Left lobe of liver (tissue), 2 donors: ENCODE measurements at regions not wholly inside any gene's neighbourhood (a gene's known extent, or its start where the extent isn't known, plus 50 kb on each side); places are given as distances from the start of the nearest gene placed in this dataset.

Experiments
- ATAC-seq: fragments of 200-7000 bp; cut with Tn5 transposase; one replicate; pipeline ENCODE4 v1.9.1; 2020; ENCODE audit warnings: mild to moderate bottlenecking, moderate library complexity
- DNase-seq: peaks from one replicate; pipeline ENCODE4 v3.0.0-alpha.2; 2020; ENCODE audit warnings: low spot score
- donor health status: DM: no; HTN: no; CAD: no; lungs with moderate emphysema.
- donor health status: DM: no; HTN: yes; CAD: no.

DNA sequence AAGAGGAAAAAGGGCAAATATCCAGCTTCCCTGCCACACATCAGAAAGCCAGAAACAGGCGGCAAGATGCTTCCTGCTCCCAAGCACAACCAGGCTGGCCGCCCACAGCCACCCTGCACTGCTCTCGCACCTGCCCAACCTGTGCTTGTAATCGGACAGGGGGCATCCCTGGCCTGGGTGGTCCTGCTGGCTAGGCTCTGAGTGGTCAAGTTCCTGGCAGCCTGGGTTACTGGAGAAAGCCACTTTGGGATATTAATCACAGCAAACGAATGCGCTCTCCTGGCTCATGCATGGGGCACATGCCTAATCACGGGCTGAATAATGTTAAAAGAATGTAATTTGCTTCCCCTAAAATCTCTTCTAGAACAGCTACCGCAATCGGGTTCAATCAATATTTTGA lies 442.4 kb downstream of the MCTP2 start:
- ATAC-seq (no peak), DNase-seq (no peak)

DNA sequence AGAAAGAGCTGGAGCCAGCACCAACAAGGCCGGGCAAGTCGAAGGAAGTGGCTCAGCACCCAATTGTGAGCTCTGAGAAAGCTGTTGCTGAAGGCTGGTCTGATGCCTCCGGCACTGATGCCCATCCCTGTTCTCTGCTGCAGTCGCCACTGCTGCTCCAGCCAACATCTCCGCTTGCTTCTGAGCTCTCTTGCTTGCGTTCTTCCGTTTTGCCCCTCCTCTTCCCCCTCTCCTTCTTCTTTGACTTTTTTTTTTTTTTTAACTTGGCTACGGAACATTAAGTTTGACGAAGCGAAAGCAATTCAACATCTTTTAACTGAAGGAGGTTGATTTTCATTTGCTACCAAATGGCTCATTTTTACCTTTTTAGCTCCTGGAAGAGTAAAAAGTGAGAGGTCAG lies 442.9 kb downstream of the MCTP2 start:
- DNase-seq (no peak), ATAC-seq (no peak)

DNA sequence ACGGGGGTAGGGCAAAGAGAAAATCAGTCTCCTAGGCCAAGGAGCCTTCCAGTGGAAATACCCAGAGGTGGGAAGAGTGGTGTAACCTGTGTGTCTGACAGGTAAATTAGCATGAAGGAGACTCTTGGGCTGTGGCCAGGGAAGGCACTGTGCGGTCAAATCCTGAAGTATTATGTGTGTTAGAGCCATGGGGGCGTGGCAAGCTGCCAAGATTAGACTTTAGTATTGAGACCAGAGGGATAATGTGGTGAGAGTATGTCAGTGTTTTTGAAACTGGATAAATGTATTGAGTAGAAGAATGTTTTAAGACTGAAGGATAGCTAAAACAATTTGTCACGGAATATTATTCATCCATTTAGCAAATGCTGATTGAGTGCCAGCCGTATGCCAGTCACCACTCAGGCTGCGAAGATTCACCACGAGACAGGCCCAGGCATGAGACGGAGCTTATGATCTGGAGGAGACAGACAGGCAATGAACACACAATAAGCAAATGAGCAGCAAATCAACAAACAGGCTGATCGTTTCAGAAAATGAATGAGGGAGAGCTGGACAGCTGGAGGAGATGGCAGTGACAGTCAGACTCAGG lies 445.9 kb downstream of the MCTP2 start:
- DNase-seq (no peak), ATAC-seq (no peak)

GRCh38 chr15:94682171-94682570 lies 450.8 kb downstream of the MCTP2 start:
- DNase-seq (no peak), ATAC-seq (no peak)

DNA sequence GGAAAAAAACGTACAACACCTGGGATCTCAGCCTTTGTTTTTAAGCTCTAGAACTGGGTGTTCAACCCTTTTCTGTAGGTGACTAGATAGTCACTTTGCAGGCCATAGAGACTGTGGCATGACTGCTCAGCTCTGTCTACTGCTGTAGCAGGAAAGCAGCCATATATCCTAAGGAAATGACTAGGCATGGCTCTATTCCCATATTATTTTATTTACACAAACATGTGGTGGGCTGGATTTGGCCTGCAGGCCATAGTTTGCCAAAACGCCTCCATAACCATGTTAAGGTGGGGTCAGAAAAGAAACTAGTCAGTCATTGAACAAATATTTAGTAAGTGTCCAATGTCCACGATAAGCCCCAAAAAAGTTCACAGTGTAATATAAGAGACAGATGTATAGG lies 452.5 kb downstream of the MCTP2 start:
- no peak for DNase-seq
- no peak for ATAC-seq

GRCh38 chr15:94691169-94691568 lies 459.8 kb downstream of the MCTP2 start:
- no peak for ATAC-seq

GRCh38 chr15:94692710-94693109 lies 461.3 kb downstream of the MCTP2 start:
- no peak for ATAC-seq
- DNase-seq: no peak

More at GRCh38 chr15:94691169-94691568, 459.8 kb downstream of the MCTP2 start:
- no peak for DNase-seq

GRCh38 chr15:94700211-94700610 lies 468.9 kb downstream of the MCTP2 start:
- DNase-seq: no peak
- ATAC-seq: no peak

DNA sequence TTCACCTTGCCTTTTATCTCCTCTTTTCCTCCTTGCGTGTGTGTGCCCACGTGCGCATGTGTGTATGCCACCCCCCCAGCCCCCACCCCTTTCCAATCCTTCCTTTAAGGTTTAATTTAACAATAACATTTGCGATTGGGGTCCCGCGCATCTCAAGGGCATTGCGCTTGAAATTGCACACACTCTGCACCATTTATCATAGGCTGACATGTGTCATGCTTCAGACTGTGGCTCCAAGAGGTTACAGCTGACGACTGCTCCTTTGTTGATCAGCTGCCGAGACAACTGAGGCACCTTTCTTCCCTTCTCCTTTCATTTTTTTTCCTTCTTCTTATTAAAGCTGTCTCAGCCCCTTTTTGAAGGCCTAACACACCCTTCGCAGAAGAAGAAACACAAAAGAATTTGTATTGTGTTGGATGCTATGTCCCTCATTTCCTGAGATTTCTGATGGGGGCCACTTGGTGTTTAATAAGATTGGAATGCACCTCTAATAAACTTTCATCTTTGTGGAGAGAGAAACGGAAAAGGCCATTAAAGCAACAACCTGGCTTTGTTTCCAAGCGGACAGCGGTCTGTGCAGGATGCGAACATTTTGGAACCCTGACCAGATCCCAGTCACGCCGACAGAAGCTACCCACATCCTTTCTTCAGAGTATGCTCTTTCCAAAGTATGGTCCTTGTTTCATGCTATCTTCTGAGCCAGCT lies 470.1 kb downstream of the MCTP2 start:
- no peak for DNase-seq

GRCh38 chr15:94703596-94703995 lies 472.2 kb downstream of the MCTP2 start:
- DNase-seq (no peak), ATAC-seq (no peak)

More for the DNA sequence above, 470.1 kb downstream of the MCTP2 start:
- no peak for ATAC-seq

- DNase-seq (no peak), ATAC-seq (no peak)
These were observed 473.1 kb downstream of the MCTP2 start for GRCh38 chr15:94704421-94704820.

- ATAC-seq (no peak), DNase-seq (no peak)
These were observed 473.6 kb downstream of the MCTP2 start for GRCh38 chr15:94704946-94705345.

DNA sequence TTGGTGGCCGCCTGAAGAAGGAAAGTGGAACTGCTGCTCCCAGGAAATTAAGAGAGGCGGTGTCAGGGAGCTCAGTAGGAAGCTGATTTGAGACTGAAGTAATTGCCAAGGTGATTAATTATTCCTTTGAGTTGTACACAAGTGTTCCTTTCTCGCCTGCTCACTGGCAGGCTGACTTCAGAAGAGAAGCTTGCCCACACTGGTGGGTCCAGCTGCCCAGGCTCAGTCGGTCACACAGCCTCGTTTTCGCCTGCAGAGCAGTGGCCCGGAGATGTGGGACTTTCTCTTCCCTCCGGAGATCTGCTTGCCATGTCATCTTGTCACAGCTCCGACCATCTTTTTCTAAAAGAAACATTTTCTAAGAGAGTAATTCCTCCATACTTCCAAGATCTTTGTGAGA lies 478.0 kb downstream of the MCTP2 start:
- DNase-seq (no peak), ATAC-seq (no peak)

DNA sequence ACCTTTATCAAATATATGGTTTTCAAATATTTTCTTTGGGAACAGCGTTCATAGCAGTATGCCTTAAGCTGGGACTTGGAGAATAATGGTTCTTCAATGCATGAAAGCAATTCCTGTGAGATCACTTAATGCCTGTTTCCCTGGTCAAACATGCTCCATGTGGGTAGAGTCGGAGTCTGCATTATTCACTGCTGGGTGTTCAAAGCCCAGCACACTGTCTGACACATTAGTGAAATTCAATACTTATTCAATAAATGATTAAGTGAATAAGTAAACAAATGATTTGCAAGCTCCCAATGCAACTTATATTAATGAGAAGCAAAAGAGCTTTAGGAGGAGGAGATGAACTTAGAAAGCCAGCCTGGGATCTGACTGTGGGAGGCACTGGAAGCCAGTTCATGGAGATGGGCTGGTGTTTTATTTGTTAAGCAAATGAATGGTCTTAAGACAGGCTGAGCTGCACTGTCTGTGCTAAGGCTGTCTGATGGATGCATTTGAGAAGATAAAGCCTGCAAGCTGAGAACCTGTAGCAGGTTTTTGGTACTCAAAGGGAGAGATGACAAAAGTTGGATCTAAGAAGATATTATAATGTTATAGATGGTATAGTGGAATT lies 490.8 kb downstream of the MCTP2 start:
- no peak for DNase-seq
- no peak for ATAC-seq

- ATAC-seq: no peak
- no peak for DNase-seq
These were observed 492.4 kb downstream of the MCTP2 start for GRCh38 chr15:94723801-94724200.

GRCh38 chr15:94731286-94731685 lies 499.9 kb downstream of the MCTP2 start:
- ATAC-seq: no peak
- DNase-seq: no peak

DNA sequence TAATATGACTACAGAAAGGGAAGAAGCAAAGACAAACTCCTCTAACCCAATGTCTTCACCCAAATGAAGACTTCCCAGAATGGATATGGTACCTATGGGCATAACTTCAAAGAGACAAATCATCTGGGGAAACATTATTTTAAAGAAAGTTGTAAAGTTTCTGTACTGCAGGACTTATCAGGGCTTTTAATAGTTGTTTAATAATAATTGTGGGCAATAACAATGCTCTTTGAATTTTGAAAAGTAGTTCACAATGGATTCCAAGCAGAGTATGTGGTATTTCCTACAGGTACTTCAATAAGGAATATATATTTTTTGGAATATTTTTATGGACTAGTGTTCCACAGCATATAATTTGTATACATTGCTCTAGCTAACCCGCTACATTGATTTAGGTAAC lies 503.1 kb downstream of the MCTP2 start:
- no peak for ATAC-seq
- no peak for DNase-seq

DNA sequence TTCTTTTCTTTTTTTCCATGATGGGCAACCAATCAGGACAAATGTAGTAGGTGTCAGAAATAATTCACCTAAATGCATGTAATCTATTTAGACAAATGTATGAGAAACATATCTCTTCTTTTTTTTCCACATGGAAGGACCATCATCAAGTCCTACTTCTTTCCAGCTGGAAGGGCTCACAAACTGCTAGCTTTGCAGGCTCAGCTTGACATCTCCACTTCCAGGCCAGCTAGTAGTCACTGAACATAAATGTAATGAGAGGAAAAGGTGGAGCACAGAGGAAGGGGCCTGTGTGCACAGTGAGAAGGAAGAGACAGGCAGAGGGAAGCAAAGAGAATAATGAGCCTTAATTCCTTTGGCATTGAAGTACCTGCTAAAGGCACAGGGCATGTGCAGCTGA lies 504.9 kb downstream of the MCTP2 start:
- no peak for ATAC-seq
- DNase-seq: no peak

GRCh38 chr15:94739639-94740038 lies 508.3 kb downstream of the MCTP2 start:
- DNase-seq (no peak), ATAC-seq (no peak)

GRCh38 chr15:94740469-94740868 lies 509.1 kb downstream of the MCTP2 start:
- ATAC-seq (no peak), DNase-seq (no peak)

- ATAC-seq: no peak
- no peak for DNase-seq
These were observed 512.3 kb downstream of the MCTP2 start for GRCh38 chr15:94743668-94744067.

DNA sequence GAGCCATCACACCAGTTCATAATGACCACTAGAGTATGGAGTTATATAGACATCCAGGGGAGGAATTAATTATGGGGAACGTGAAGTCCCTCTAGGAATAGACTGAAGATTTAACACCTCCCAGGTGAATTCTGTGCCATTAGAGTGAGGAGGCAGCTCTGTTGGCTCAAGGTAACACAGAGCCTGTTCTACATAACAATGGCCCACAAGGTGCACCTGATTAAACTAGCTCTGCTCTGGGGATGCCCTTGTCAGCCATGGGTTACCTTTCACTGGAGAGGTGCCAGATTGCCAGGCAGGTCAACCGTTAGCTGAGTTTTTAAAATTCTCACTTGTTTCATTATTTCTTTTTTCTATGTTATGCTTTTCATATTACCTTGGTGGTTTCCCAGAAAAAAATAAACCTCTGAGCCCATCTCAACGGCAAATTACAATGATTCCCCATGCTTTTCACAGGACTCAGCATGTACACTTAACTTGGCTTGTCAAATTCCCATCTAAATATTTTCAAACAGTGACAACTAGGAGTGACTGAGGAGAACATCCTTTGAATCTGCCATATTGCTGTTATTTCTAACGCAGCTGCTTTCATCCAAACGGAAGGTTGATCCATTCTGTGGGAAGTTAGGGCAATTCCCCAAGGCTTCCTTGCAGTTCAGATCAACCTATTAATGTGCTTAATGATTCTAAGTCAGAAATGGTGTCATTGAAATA lies 512.9 kb downstream of the MCTP2 start:
- no peak for ATAC-seq
- no peak for DNase-seq
